ENCODE measurements at regions not wholly inside any gene's neighbourhood (a gene's known extent, or its start where the extent isn't known, plus 50 kb on each side); places are given as distances from the start of the nearest gene placed in this dataset.

GRCh38 chr3:127137757-127138536, 55.0 kb upstream of the PRR23E start:
- Mint-ChIP-seq H3K4me1 (peaks cover 30 to 31% of the 10 kb centered on the region in 2 experiments), H3K4me3 (no peak overlapping the region), H3K9me3 (peaks cover under 1 to 5% of the 10 kb centered on the region in 2 experiments; a peak in 3 of 5 replicates), H3K36me3 (ENCODE audit: insufficient read depth in 1 of 3, low read depth in 3 of 3) (peaks cover under 1 to 2% (median 2%) of the 10 kb centered on the region in 3 experiments; a peak in 6 of 7 replicates), H3K27ac (no peak overlapping the region; a peak in 1 of 7 replicates), H3K27me3 (ENCODE audit: low read depth) (peaks cover 47% of the 10 kb centered on the region)
- H3K27me3 ChIP-seq (ENCODE audit: insufficient read depth, low read length), result peaks cover 11% of the 10 kb centered on the region; the same call in 1 of the 2 replicates
- peaks cover 4% of the 10 kb centered on the region; the same call in 1 of the 2 replicates for H3K4me1 ChIP-seq (ENCODE audit: insufficient read depth, low read length)
- no peak overlapping the region for H4K8ac ChIP-seq (replicated peaks; ENCODE audit: insufficient read length, low read depth, low read length)
- no peak overlapping the region for H3K9ac ChIP-seq (ENCODE audit: extremely low read depth, insufficient read length, low read length)
- no peak for TF ChIP-seq CTCF (conservative IDR thresholded peaks at IDR 0.05)
- H3K23ac ChIP-seq (ENCODE audit: insufficient read length, low read depth, low read length), result no peak overlapping the region
- no peak overlapping the region for H2AK5ac ChIP-seq (ENCODE audit: insufficient read length, low read length)
- H3K4ac ChIP-seq (ENCODE audit: low read depth, low read length), result no peak overlapping the region
- H3T11ph ChIP-seq (ENCODE audit: low read length), result no peak overlapping the region
- no peaks in the 10 kb centered on the region for H3K79me2 ChIP-seq (ENCODE audit: insufficient read depth, low read length)
- no peak overlapping the region for H3K27ac ChIP-seq (ENCODE audit: insufficient read length, low read depth, low read length)
- H3K56ac ChIP-seq (ENCODE audit: insufficient read length, low read depth, low read length), result no peak overlapping the region
- H3K79me1 ChIP-seq (ENCODE audit: insufficient read depth, low read depth, low read length, poor library complexity, severe bottlenecking), result no peaks in the 10 kb centered on the region
- no peak overlapping the region for H2BK20ac ChIP-seq (ENCODE audit: low read depth, low read length, poor library complexity, severe bottlenecking)
- no peaks in the 10 kb centered on the region for H3K9me3 ChIP-seq (ENCODE audit: control insufficient read depth, low read depth, low read length)
- no peak overlapping the region for H4K5ac ChIP-seq (ENCODE audit: insufficient read length, low read depth, low read length)
- no CpG with 5 or more reads among the region's 11 CpGs for WGBS (ENCODE audit: extremely low coverage, insufficient read length, low lambda C conversion rate)
- H3K23me2 ChIP-seq (ENCODE audit: insufficient read length, low read depth, low read length, poor library complexity, severe bottlenecking), result no peaks in the 10 kb centered on the region
- no peak overlapping the region for H2BK15ac ChIP-seq (ENCODE audit: low read depth, low read length)
- no peak overlapping the region for H3K18ac ChIP-seq (ENCODE audit: insufficient read length, low read depth, low read length)
- H4K91ac ChIP-seq (ENCODE audit: insufficient read length, low read depth, low read length), result no peak overlapping the region
- no peak for DNase-seq
- no peak overlapping the region for H3K4me2 ChIP-seq (ENCODE audit: insufficient read depth, insufficient read length, low read length)
- no peak overlapping the region for H2BK12ac ChIP-seq (ENCODE audit: insufficient read length, low read depth, low read length)
- H3K14ac ChIP-seq (ENCODE audit: insufficient read depth, low read length), result no peak overlapping the region
- no peak overlapping the region for H2AFZ ChIP-seq (ENCODE audit: low read length)
- H4K20me1 ChIP-seq (ENCODE audit: control insufficient read depth, insufficient read depth, insufficient read length), result peaks cover 2% of the 10 kb centered on the region
- H2BK5ac ChIP-seq (ENCODE audit: insufficient read length, low read length), result no peak overlapping the region
- H2BK120ac ChIP-seq (ENCODE audit: low read depth, low read length, poor library complexity, severe bottlenecking), result no peak overlapping the region

Measured in H9 (cell line).